T-helper 1 cell treated with Interleukin-12 subunit alpha and Interleukin-12 subunit beta and Interleukin-4 antibody, amounts not matched to agents 30 μg/mL and 1 μg/mL, for 36 hours (primary cell): ENCODE measurements at regions not wholly inside any gene's neighbourhood (a gene's known extent, or its start where the extent isn't known, plus 50 kb on each side); places are given as distances from the start of the nearest gene placed in this dataset.

Source experiments
- H3K27ac Mint-ChIP-seq: one replicate; pipeline ENCODE4 v1.8.0; 2021; ENCODE audit warnings: mild to moderate bottlenecking, mixed read lengths
- H3K27me3 Mint-ChIP-seq: one replicate; pipeline ENCODE4 v1.8.0; 2021; ENCODE audit warnings: low read depth, mixed read lengths
- H3K36me3 Mint-ChIP-seq: one replicate; pipeline ENCODE4 v1.8.0; 2021; ENCODE audit warnings: low read depth, mixed read lengths
- H3K4me1 Mint-ChIP-seq: one replicate; pipeline ENCODE4 v1.8.0; 2021; ENCODE audit warnings: low read depth, mixed read lengths
- H3K4me3 Mint-ChIP-seq: one replicate; pipeline ENCODE4 v1.8.0; 2021; ENCODE audit warnings: mild to moderate bottlenecking, moderate library complexity, mixed read lengths
- H3K9me3 Mint-ChIP-seq: one replicate; pipeline ENCODE4 v1.8.0; 2021; ENCODE audit warnings: mixed read lengths

GRCh38 chr1:239250353-239251035 is 135.9 kb upstream of the CHRM3 start:
- Mint-ChIP-seq H3K4me3 (no peak overlapping the region), H3K9me3 (no peaks in the 10 kb centered on the region), H3K4me1 (no peaks in the 10 kb centered on the region), H3K36me3 (no peaks in the 10 kb centered on the region), H3K27ac (no peak overlapping the region), H3K27me3 (no peaks in the 10 kb centered on the region)

- Mint-ChIP-seq H3K4me3 (no peak overlapping the region), H3K27ac (no peak overlapping the region), H3K9me3 (no peaks in the 10 kb centered on the region), H3K4me1 (no peaks in the 10 kb centered on the region), H3K27me3 (no peaks in the 10 kb centered on the region), H3K36me3 (no peaks in the 10 kb centered on the region)
These were observed 139.1 kb upstream of the CHRM3 start for GRCh38 chr1:239247285-239247684.

GRCh38 chr1:239244084-239244483 is 142.3 kb upstream of the CHRM3 start:
- no peaks in the 10 kb centered on the region for H3K27me3 Mint-ChIP-seq
- no peak overlapping the region for H3K27ac Mint-ChIP-seq
- H3K9me3 Mint-ChIP-seq = no peaks in the 10 kb centered on the region
- no peak overlapping the region for H3K4me3 Mint-ChIP-seq
- H3K36me3 Mint-ChIP-seq = no peaks in the 10 kb centered on the region
- no peaks in the 10 kb centered on the region for H3K4me1 Mint-ChIP-seq

GRCh38 chr1:239243006-239243405 is 143.4 kb upstream of the CHRM3 start:
- no peaks in the 10 kb centered on the region for H3K36me3 Mint-ChIP-seq
- H3K4me1 Mint-ChIP-seq = no peaks in the 10 kb centered on the region
- no peak overlapping the region for H3K4me3 Mint-ChIP-seq
- H3K27ac Mint-ChIP-seq = no peak overlapping the region
- no peaks in the 10 kb centered on the region for H3K9me3 Mint-ChIP-seq
- no peaks in the 10 kb centered on the region for H3K27me3 Mint-ChIP-seq

DNA sequence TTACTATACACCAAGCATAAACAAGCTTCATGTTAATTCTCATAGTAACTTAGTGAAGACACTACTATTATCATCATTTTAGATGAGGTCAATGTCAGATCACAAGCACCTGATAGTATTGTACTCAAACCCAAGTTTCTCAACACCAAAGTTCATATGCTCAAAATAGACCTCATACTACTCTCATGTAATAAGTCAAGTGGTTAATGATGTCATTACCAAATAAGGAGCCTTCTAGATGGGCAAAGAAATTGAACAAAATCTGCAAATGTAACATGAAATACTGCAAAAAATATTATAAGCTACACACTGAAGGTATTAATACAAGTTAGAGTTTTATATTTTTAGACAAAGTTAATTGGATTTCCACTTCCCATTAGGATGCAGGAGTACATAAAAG is 144.0 kb upstream of the CHRM3 start:
- no peaks in the 10 kb centered on the region for H3K27me3 Mint-ChIP-seq
- H3K36me3 Mint-ChIP-seq = no peaks in the 10 kb centered on the region
- no peak overlapping the region for H3K27ac Mint-ChIP-seq
- H3K9me3 Mint-ChIP-seq = no peaks in the 10 kb centered on the region
- no peaks in the 10 kb centered on the region for H3K4me1 Mint-ChIP-seq
- H3K4me3 Mint-ChIP-seq = no peak overlapping the region

DNA sequence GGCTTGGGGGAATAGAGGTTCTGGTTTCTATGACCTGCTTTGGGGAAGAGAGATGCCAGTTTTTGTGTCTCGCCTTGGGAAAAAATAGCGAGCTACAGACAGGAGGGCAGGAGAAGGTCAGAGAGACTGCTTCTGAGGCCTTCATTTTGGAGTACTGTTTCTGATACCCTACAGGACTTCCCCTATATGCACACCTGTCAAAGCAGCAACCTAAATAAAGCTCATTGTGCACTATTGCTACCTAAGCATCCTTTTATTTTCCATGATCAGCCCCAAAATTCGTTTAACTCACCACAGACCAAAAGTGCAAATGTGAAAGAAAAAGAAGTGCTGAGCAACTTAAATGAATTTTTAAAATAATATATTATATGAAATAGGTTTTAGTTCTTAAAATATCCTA is 145.6 kb upstream of the CHRM3 start:
- Mint-ChIP-seq H3K9me3 (no peaks in the 10 kb centered on the region), H3K4me1 (no peaks in the 10 kb centered on the region), H3K27me3 (no peaks in the 10 kb centered on the region), H3K4me3 (no peak overlapping the region), H3K36me3 (no peaks in the 10 kb centered on the region), H3K27ac (no peak overlapping the region)

- no peaks in the 10 kb centered on the region for H3K9me3 Mint-ChIP-seq
- H3K27ac Mint-ChIP-seq = no peak overlapping the region
- no peaks in the 10 kb centered on the region for H3K27me3 Mint-ChIP-seq
- H3K4me3 Mint-ChIP-seq = no peak overlapping the region
- no peaks in the 10 kb centered on the region for H3K4me1 Mint-ChIP-seq
- H3K36me3 Mint-ChIP-seq = no peaks in the 10 kb centered on the region
These were observed 146.8 kb upstream of the CHRM3 start for GRCh38 chr1:239239529-239239928.

- H3K4me3 Mint-ChIP-seq = no peak overlapping the region
- no peaks in the 10 kb centered on the region for H3K27me3 Mint-ChIP-seq
- no peaks in the 10 kb centered on the region for H3K9me3 Mint-ChIP-seq
- no peaks in the 10 kb centered on the region for H3K36me3 Mint-ChIP-seq
- H3K4me1 Mint-ChIP-seq = no peaks in the 10 kb centered on the region
- H3K27ac Mint-ChIP-seq = no peak overlapping the region
These were observed 148.5 kb upstream of the CHRM3 start for GRCh38 chr1:239237912-239238311.

DNA sequence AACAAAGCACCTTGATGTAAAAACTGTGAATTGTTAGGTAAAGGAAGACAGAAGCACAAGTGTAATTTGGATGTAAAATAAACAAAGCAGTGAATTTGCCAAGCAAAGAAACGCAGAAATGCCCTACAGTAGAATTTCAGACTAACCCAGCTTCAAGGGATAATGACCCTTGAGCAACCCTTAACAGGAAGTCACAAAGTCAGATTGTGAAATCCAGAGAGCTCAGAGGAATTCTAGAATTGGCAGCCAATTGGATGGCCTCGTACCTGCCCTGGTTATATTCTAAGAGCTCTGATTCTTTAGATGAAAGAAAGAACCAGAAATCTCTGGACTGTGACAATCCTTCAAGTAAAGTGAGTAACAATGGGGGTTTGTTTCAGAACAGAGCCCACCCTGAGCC is 152.7 kb upstream of the CHRM3 start:
- H3K9me3 Mint-ChIP-seq = peaks cover 4% of the 10 kb centered on the region
- no peaks in the 10 kb centered on the region for H3K36me3 Mint-ChIP-seq
- H3K27ac Mint-ChIP-seq = no peak overlapping the region
- no peak overlapping the region for H3K4me3 Mint-ChIP-seq
- H3K4me1 Mint-ChIP-seq = no peaks in the 10 kb centered on the region
- no peaks in the 10 kb centered on the region for H3K27me3 Mint-ChIP-seq

- Mint-ChIP-seq H3K4me1 (no peaks in the 10 kb centered on the region), H3K36me3 (no peaks in the 10 kb centered on the region), H3K27ac (no peak overlapping the region), H3K4me3 (no peak overlapping the region), H3K9me3 (peaks cover 9% of the 10 kb centered on the region), H3K27me3 (no peaks in the 10 kb centered on the region)
These were observed 153.4 kb upstream of the CHRM3 start for GRCh38 chr1:239232921-239233320.

DNA sequence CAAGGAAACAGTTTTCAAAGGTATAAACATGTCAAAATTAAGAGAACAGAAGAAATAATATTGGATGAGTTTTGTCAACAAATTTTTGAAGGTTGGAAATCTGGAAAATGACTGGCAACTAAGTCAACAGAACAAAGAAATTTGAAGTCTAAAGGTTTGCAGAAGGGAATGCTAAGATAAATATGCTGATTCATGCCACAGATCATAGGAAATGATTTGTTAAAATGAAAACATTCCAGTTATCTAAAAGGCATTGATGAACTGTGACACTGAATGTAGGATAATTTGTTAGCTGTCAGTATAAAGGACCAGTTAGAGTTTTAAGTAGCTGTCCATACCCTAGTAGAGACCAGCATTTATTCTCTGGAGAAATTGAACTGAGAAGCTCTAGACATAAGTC is 157.9 kb upstream of the CHRM3 start:
- no peak overlapping the region for H3K4me3 Mint-ChIP-seq
- H3K4me1 Mint-ChIP-seq = no peaks in the 10 kb centered on the region
- H3K36me3 Mint-ChIP-seq = no peaks in the 10 kb centered on the region
- H3K27me3 Mint-ChIP-seq = no peaks in the 10 kb centered on the region
- H3K27ac Mint-ChIP-seq = no peak overlapping the region
- H3K9me3 Mint-ChIP-seq = peaks cover 30% of the 10 kb centered on the region

DNA sequence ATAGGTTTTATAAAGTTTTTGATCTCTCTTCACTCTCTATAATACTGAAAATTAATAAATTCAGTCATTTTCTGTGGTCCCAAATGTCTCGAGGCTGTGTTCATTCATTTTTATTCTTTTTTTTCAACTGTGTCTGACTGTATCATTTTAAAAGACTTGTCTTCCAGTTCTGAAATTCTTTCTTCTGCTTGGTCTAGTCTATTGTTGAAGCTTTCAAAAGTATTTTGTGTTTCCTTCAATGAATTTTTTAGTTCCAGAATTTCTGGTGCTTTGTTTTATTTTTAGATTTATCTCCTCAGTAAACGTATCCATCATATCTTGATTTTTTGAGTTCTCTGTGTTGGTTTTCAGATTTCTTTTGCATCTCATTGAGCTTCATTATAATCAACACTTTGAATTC is 161.0 kb upstream of the CHRM3 start:
- Mint-ChIP-seq H3K36me3 (no peaks in the 10 kb centered on the region), H3K27me3 (no peaks in the 10 kb centered on the region), H3K4me1 (no peaks in the 10 kb centered on the region), H3K9me3 (peaks cover 41% of the 10 kb centered on the region), H3K4me3 (no peak overlapping the region), H3K27ac (no peak overlapping the region)

DNA sequence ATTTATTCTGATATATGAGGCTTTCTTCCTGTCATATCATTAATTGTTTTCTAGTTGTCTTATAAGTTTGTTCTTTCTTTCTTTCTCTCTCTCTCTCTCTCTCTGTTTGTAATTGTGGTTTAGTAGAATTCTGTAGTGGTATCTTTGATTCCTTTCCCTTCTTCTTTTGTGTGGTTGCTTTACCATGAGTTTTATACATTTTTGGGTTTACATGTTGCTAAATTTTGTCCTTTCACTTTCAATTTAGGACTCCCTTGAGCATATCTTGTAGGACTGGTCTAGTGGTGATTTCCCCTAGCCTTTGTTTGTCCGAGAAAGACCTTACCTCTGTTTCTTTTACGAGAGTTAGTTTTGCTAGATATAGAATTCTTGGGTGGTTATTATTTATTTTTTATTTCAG is 162.3 kb upstream of the CHRM3 start:
- Mint-ChIP-seq H3K9me3 (peaks cover 38% of the 10 kb centered on the region), H3K4me3 (no peak overlapping the region), H3K36me3 (no peaks in the 10 kb centered on the region), H3K27me3 (no peaks in the 10 kb centered on the region), H3K27ac (no peak overlapping the region), H3K4me1 (no peaks in the 10 kb centered on the region)

- Mint-ChIP-seq H3K36me3 (no peaks in the 10 kb centered on the region), H3K4me1 (no peaks in the 10 kb centered on the region), H3K9me3 (peaks cover 32% of the 10 kb centered on the region), H3K27ac (no peak overlapping the region), H3K4me3 (no peak overlapping the region), H3K27me3 (no peaks in the 10 kb centered on the region)
These were observed 163.4 kb upstream of the CHRM3 start for GRCh38 chr1:239222999-239223398.

DNA sequence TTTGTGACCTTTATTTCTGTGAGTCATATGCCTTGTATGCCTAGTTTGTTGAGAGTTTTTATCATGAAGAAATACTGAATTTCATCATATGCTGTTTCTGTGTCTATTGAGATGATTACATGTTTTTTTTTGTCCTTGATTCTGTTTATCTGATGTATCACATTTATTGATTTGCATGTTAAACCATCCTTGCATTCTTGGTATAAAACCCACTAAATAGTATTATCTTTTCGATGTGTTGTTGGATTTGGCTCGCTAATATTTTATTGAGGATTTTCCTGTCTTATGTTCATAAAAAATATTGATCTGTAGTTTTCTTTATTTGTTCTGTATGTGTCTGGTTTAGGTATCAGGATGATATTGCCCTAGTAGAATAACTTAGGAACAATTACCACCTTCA is 164.7 kb upstream of the CHRM3 start:
- Mint-ChIP-seq H3K27ac (no peak overlapping the region), H3K4me1 (no peaks in the 10 kb centered on the region), H3K4me3 (no peak overlapping the region), H3K36me3 (no peaks in the 10 kb centered on the region), H3K9me3 (peaks cover 32% of the 10 kb centered on the region), H3K27me3 (no peaks in the 10 kb centered on the region)

DNA sequence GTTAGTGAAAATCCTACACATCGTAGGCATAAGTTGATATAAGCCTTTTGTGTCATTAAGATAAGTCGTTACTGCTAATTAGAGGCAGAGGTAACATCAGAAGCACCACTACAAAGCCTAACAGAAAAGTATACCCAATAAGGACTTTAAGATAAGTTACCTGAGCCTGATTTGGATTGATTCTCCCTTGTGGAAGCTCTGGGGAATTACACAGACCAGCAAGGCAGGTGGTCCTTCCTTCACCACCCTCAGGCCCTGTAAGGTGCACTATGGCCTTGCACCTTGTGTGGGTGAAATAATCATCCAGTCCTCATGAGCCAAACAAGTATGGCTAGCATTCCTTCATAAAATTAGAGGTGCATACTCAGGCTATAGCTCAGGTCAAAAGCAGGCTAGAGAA is 166.7 kb upstream of the CHRM3 start:
- H3K27ac Mint-ChIP-seq = no peak overlapping the region
- H3K9me3 Mint-ChIP-seq = peaks cover 21% of the 10 kb centered on the region
- H3K27me3 Mint-ChIP-seq = no peaks in the 10 kb centered on the region

More for the DNA sequence above, 166.7 kb upstream of the CHRM3 start:
- Mint-ChIP-seq H3K4me3 (no peak overlapping the region), H3K4me1 (no peaks in the 10 kb centered on the region), H3K36me3 (no peaks in the 10 kb centered on the region)
